H4 (cell line): ENCODE measurements at regions not wholly inside any gene's neighbourhood (a gene's known extent, or its start where the extent isn't known, plus 50 kb on each side); places are given as distances from the start of the nearest gene placed in this dataset.
"Not testable (repeated sequence)": the region's sequence is repeated elsewhere in the genome, so short reads cannot be mapped to it uniquely, and the experiment has no call there.

Source experiments
- DNase-seq: peaks from one replicate; pipeline ENCODE4 v3.0.0-alpha.2; 2015; ENCODE audit warnings: low spot score

DNA sequence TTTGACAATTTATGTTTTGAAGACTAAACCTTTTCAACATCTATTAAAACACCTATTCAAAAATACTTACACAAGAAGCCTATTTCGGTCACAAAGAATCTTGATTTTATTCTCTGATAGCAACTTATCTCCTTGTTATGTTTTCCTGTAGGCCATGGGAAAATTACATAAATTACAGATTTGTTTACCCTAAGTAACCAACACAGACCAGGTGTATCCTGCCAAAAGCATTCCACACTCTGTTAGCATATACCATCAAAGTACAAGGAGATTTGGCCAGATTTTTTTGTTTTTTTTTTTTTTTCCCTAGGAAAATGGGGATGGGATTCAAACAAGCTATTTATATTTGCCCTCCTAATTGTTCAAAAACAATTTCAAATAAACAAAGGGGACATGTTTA is 497.9 kb upstream of the MAGEB18 start:
- no peak for DNase-seq

GRCh38 chrX:25646156-25646555 is 492.0 kb upstream of the MAGEB18 start:
- no peak for DNase-seq

DNA sequence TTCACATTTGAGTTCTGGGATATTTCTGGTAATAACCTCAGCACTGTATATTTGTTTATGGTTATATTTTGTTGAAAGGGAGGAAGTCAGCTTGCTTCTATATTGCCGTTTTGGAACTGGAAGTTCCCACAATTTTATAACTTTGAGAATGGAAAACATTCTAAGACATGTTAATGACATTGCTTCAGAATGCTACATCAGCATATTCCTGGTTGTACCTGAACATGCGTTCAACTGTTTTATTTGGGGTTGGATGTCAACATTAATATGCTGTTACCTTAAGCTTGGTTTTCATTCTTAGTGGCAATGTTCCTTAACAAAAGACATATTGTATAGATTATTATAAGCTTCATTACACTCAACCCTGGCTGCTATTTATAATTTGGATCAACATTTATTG is 489.4 kb upstream of the MAGEB18 start:
- no peak for DNase-seq

GRCh38 chrX:25650216-25650820 is 487.8 kb upstream of the MAGEB18 start:
- DNase-seq: no peak

GRCh38 chrX:25659317-25659716 is 478.8 kb upstream of the MAGEB18 start:
- no peak for DNase-seq

DNA sequence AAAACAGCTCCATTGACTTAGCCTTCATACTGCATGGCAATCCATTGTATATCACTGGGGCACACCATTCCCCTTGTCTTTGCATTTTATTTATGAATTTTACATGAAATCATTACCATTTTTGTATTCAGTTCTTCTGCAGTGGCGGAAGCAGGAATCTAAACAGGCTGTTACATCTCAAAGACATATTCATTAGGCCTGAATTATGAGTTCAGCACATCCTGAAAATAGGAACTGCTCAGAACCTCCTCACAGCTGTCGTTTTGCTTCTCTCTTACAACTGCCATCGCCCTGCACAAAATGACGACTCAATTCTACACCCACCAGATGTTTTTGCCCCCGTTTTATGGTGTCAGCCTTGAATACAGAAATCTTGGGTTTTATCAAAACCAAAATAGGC is 474.4 kb upstream of the MAGEB18 start:
- no peak for DNase-seq

DNA sequence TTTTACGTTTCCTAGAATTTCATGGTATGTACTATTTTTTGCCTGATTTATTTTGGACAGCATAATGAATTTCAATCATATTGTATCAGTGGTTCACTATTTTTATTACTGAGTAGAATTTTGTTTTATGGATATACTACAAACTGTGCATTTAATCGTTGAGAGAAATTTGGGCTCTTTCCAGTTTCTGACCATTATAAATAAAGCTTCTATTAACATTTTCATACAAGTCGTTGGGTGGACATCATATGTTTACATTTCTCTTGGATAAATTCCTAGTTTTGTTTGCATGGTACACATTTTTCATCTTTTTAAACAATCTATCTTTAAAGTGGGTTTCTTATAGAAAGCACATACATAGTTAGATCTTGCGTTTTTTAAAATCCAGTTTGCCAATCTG is 472.7 kb upstream of the MAGEB18 start:
- DNase-seq: no peak

- no peak for DNase-seq
Observed at GRCh38 chrX:25667681-25668080, 470.5 kb upstream of the MAGEB18 start.

DNA sequence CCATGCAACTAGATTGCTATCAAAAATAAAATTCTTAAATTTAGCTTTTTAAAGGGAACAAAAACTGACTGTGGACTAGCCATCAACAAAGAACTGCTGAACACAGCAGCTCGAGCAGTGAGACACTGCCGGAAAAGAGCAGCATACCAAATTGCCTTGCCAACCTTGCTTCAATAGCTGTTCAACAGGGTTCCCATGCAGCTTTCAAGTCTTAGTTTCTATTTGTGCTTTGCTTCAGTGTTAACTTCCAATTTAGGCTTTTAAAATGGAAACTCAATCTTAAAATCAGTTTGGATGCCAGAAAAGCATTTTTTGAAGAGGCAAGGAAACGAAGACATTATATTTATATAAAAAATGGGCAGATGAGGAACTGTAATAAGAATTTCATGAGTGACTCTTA is 463.4 kb upstream of the MAGEB18 start:
- DNase-seq: no peak

DNA sequence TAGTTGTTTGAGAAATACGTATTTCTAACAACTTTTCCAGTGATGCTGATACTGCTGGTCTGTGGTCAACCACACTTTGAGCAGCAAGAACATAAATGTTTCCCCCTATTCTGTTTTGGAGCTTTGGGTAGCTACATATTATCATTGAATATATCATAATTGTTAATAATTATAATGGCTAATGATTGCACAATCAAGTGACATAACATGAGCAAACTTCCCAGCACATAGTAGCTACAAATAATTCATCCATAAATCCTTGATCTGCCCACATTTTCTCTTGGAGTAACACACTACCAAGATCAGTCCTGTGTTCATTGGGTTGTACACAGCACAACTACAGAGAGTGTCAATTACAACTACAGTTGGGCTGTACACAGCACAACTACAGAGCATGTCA is 436.3 kb upstream of the MAGEB18 start:
- DNase-seq: no peak

DNA sequence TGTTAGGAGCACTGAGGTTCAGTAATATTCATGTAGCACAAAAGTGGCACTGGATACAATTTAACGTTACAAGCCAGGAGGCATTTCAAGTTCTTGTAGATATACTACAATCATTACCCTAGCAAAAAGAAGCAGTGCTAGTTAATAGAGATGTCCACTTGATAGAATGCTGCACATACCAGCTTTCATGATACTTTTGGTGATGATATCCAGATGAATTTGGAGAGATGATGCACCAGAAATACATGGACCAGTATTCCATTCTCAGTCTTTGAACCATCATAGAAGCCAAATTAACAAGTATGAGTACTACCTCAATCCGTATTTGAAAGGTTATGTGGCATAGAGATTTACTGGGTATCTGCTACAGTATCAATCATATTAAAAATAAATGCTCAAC is 421.0 kb upstream of the MAGEB18 start:
- DNase-seq: no peak

DNA sequence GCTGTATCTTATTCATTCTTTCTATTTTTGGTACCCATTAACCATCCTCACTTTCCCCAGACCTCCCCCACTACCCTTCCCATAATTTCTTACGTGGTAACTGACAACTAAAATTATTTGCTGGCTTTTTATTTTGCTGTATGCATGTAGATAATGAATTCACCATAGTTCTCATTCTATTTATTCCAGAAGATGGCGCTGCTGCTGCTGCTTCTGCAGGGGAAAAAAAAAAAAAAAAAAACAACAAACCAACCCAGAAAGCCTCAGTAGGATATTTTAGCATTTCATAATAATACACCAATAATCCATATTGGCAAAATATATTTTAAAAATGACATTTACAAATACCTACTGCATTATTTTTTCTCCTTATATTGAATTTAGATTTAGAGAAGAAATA is 416.6 kb upstream of the MAGEB18 start:
- DNase-seq: peak; percentile 3

DNA sequence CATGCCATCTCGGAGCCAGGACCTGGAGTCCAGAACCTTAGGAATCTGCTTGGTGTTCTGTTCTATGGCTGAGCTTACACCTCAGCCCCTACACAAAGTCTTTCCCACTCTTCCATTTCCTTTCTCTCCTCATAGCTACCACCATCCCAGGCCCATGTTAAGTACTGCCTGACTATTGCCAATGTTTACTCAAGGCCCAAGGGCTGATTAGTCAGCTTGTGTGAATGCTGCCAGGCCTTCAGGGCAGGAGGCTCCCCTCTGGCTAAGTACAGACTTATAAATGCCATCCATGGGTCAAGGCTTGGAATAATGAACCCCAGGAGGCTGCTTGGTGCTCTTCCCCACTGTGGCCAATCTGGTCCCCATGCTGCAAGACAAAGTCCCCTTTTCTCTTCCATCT is 411.6 kb upstream of the MAGEB18 start:
- DNase-seq: peak; percentile 5

DNA sequence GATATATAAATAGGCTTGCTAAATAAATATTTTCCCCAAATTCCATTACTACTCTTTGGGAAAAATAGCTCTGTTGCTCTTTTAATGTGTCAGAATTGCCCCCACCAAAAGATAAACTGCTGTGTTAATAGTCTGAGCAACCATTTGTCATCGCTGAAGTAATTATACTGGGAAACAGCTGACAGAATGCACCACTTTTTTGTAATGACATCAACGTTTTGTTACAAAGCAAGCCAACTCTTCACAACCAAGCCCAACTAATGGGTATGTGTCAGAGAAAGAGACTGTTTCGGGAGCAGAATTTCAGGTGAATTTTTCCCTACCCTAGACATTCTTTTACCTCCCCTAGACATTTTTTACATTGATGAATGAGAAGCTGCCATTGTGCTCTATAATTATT is 405.0 kb upstream of the MAGEB18 start:
- DNase-seq: no peak

DNA sequence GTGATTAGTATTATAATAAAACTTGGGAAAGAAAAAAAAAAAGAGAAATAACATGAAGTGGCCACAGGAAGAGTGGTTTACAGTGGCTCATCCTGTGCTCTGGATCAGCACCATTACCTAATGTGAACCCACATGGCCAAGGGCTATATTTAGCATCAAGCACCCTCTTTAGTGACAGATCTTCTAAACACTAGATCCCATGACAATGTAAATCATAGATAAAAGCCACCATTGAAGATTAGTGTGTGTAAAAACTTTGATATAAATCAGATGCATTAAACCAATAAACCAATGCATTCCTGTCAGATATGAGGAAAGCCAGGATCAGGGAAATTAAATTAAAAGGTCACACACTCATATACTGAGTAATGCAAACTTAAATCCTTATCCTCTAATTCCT is 400.6 kb upstream of the MAGEB18 start:
- DNase-seq: peak; percentile 23

DNA sequence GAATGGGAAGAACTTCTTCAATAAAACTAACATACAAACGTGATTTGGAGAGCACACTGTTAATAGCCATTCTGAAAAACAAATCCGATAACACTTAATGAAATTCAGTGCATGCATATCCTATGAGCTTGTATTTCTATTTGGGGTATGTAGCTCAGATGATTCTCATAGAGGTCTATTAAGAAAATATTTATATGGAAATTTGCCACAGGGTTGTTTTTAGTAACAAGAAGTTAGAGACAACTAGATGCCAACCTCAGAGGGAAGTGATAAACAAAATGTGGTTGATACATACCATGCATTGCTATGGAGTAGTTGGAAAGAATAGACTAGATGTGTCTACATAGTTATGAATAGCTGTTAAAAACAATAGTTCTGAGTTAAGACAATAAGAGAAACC is 395.8 kb upstream of the MAGEB18 start:
- no peak for DNase-seq

DNA sequence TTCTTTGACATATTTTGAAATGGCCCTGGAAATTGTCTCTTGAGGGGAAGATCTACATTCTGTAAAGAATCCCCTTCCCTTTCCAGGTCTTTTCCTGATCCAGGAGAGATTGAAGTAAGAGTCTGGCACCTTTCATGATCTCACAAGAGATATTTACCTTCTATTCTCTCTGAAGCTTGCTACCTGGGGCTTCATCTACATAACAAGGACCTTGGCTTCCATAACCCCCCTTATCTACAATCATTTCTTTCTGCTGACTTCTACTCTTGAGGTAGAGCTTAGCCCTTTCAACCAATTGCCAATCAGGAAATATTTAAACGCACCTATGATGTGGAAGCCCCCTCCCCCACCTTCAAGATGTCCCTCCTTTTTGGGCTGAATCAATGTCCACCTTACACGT is 383.7 kb upstream of the MAGEB18 start:
- DNase-seq: no peak

DNA sequence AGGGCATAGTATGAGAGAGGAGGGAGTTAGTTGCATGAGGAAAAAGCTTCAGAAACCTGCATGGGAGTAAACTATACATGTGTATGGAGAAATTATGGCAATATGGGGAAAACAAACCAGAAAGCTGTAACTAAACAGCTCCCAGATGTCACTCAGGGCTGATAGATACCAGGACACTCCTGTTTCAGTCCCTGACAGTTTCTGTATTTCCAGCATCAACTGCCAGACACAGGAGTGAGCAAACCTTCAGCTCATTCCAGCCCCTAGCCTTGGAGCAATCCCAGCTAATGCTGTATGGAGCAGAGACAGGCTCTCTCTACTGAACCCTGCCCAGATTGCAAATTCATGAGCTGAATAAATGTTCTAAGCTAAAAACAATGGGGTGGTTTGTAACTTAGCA is 382.9 kb upstream of the MAGEB18 start:
- DNase-seq: no peak

- no peak for DNase-seq
Observed at GRCh38 chrX:25762656-25763055, 375.5 kb upstream of the MAGEB18 start.

DNA sequence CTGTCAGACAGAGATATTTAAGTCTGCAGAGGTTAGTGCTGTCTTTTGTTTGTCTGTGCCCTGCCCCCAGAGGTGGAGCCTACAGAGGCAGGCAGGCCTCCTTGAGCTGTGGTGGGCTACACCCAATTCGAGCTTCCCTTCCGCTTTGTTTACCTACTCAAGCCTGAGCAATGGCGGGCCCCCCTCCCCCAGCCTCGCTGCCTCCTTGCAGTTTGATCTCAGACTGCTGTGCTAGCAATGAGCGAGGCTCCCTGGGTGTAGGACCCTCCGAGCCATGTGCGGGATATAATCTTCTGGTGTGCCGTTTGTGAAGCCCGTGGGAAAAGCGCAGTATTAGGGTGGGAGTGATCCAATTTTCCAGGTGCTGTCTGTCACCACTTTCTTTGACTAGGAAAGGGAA is 366.3 kb upstream of the MAGEB18 start:
- not testable (repeated sequence) for DNase-seq

GRCh38 chrX:25797796-25798195 is 340.3 kb upstream of the MAGEB18 start:
- not testable (repeated sequence) for DNase-seq

GRCh38 chrX:25805744-25806143 is 332.4 kb upstream of the MAGEB18 start:
- DNase-seq: no peak

DNA sequence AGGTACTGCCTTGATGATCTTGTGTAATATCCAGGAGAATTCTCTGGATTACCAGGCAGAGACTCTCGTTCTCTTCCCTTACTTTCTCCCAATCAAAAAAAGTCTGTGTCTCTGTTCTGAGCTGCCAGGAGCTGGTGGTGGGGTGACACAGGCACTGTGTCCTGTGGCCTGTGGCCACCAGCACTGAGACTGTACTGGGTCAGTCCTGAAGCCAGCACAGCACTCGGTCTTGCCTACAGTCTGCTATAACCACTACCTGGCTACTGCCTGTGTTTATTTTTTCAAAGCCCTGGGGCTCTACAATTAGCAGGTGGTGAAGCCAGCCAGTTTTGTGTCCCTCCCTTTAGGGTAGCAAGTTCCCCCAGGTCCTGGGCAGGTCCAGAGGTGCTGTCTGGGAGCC is 331.1 kb upstream of the MAGEB18 start:
- DNase-seq: no peak

- DNase-seq: peak; percentile 47
Observed at GRCh38 chrX:25810202-25810601, 327.9 kb upstream of the MAGEB18 start.

GRCh38 chrX:25819879-25820278 is 318.3 kb upstream of the MAGEB18 start:
- DNase-seq: no peak
